DMS114 treated with DMSO at 0.1 percent for 48 hours (cell line): ENCODE measurements at regions not wholly inside any gene's neighbourhood (a gene's known extent, or its start where the extent isn't known, plus 50 kb on each side); places are given as distances from the start of the nearest gene placed in this dataset.
A peak's percentile ranks its signal among the peaks of the same experiment; 100 is the strongest.
"Not testable (repeated sequence)": the region's sequence is repeated elsewhere in the genome, so short reads cannot be mapped to it uniquely, and the experiment has no call there.

ENCODE experiments used
- DNase-seq: peaks from one replicate; lab custom pipeline; 2025; ENCODE audit not compliant: unreplicated experiment; lab: John Stamatoyannopoulos, UW

GRCh38 chr14:40757376-40757950, 849.2 kb upstream of the LRFN5 start:
- DNase-seq = no peak

- no peak for DNase-seq
These were observed 873.5 kb upstream of the LRFN5 start for GRCh38 chr14:40733206-40733605.

DNA sequence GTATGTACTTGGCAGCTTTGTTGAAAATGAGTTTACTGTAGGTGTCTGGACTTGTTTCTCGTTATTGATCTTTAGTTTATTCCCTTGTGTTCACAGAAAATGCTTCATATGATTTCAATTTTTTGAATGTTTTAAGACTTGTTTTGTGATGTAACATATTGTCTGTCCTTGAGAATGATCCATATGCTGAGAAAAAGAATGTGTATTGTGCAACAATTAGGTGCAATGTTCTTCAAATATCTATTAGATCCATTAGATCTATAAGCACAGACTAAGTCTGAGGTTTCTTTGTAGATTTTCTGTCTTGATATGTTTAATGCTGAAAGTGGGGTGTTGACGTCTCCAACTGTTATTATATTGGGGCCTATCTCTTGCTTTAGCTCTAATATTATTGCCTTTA, 879.6 kb upstream of the LRFN5 start:
- no peak for DNase-seq

DNA sequence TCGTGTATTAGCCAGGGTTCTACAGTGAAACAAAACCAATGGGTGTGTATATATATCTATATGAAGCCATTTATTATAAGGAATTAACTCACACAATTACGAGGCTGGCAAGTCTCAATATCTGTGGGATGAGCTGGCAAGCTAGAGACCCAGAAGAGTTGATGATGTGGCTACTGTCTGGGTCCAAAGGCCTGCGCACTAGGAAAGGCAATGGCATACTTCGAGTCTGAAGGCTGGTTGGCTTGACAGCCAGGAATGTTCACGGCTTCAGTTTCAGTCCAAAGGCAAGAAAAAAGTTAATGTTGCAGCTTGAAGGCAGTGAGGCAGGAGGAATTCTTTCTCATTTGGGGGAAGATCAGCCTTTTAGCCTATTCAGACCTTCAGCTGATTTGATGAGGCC, 893.3 kb upstream of the LRFN5 start:
- DNase-seq = no peak

DNA sequence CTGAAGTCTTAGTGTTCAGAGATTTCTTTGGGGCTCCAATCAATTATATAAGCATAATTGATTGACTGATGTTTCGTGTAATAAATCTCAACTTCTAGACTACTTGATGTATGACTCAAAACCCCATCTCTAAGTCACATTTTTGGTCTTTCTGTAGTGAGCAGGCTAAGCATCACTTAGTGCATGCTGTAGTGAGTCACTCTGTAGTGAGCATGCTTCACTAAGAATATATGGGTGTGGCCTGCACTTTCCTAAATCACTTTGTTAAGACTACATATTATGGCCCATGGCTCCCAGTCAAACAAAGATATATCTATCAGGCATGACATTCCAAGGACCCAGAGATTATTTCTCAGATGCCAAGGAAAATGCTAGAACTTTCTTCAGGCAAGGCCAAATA, 909.4 kb upstream of the LRFN5 start:
- no peak for DNase-seq

- no peak for DNase-seq
These were observed 912.7 kb upstream of the LRFN5 start for GRCh38 chr14:40694023-40694422.

- no peak for DNase-seq
These were observed 915.6 kb upstream of the LRFN5 start for GRCh38 chr14:40691066-40691465.

DNA sequence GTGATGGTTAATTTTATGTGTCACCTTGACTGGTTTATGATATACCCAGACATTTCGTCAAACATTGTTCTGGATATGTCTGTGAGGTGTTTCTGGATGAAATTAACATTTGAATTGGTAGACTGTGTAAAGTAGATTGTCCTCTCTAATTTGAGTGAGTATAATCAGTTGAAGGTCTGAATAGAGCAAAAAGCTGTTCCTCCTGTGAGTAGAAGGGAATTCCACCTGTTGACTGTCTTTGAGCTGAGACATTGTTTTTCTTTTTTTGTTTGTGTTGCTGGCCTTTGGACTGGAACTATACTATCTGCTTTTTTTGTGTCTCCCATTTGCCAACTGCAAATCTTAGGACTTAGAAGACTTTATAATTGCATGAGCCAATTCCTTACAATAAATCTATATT, 920.9 kb upstream of the LRFN5 start:
- no peak for DNase-seq

- DNase-seq = no peak
These were observed 922.3 kb upstream of the LRFN5 start for GRCh38 chr14:40684328-40684727.

- no peak for DNase-seq
These were observed 924.4 kb upstream of the LRFN5 start for GRCh38 chr14:40682131-40682913.

GRCh38 chr14:40679256-40679655, 927.4 kb upstream of the LRFN5 start:
- DNase-seq = no peak

- not testable (repeated sequence) for DNase-seq
These were observed 929.5 kb upstream of the LRFN5 start for GRCh38 chr14:40677206-40677605.

DNA sequence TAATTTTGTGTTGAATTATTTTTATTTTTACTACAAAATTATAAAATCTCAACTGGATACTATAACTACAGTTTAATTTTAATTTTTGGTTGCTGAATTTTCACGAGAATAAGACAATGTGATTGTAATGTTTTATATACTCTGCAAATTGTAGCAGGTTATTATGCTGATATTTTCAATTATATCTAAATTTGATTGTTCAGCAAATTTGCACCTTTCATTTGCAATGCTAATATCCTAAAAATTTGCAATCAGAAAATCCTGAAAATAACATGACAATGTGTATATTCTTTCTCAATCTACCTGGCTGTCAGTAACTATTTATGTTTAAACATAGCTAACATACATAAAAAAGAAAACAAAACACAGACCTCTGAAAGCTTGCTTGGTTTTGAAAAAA, 932.2 kb upstream of the LRFN5 start:
- no peak for DNase-seq

GRCh38 chr14:40656311-40656710, 950.4 kb upstream of the LRFN5 start:
- DNase-seq = no peak

DNA sequence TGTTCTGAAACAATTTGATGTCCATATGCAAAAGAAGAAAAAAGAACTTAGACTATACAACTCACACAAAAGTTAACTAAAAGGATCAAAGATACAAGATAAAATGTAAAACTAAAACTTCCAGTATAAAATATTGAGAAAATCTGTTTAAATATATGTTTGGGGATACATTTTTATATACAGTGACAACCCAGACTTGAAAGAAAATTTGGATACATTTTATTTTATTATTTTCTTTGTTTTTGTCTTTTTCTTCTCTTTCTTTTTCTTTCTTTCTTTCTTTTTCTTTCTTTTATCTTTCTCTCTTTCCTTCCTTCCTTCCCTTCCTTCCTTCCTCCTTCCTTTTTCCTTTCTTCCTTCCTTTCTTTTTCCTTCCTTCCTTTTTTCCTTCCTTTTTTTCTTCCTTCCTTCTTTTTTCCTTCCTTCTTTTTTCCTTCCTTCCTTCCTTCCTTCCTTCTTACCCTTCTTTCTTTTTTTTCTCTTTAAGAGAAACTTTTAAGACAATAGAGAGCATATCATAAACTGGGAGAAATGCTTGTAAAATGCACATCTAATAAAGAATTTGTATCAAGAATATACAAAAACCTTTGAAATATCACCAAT, 954.5 kb upstream of the LRFN5 start:
- no peak for DNase-seq

GRCh38 chr14:40630471-40630870, 976.2 kb upstream of the LRFN5 start:
- DNase-seq = peak; percentile 19

GRCh38 chr14:40629551-40630137, 977.0 kb upstream of the LRFN5 start:
- DNase-seq = peak; percentile 57

DNA sequence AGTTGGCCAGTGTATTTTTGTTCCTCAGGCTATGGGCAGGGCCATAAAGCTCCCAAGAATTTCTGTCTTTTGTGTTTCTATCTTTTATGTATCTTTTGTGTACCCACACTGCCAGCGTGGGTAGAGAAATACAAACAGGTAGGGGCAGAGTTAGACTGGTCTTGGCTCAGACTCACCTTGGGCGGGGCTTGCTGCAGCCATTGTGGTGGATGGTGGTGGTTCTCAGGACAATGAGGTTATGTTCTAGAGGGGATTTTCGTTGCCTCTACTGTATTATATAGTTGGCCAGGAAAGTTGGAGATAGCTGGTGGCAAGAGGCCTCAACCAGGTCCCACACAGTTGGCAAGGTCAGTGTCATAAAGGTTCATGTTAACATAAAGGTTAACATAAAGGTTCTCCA, 977.5 kb upstream of the LRFN5 start:
- peak; percentile 2 for DNase-seq

GRCh38 chr14:40623643-40624042, 983.0 kb upstream of the LRFN5 start:
- DNase-seq = no peak

- DNase-seq = no peak
These were observed 988.3 kb upstream of the LRFN5 start for GRCh38 chr14:40618225-40618898.

DNA sequence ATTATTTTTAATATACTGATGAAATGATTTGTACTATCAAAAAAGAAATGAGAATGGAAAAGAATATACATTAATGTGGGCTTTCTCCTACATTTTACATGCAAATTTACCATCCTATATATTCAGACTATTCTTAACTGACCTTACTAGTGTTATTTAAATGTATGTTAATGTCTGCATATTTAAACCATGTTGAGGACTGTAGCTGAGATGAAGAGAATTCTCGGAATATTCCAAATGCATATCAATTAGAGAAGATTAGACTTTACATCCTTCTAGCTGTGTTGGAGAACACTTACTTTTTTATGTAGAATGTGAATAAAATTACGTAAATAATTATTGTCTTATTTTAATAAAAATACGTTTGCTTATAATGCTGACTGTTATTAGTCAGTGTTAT, 990.1 kb upstream of the LRFN5 start:
- no peak for DNase-seq

- no peak for DNase-seq
These were observed 1005.6 kb upstream of the LRFN5 start for GRCh38 chr14:40601063-40601462.
